Endothelial cell of umbilical vein (primary cell): ENCODE measurements at regions not wholly inside any gene's neighbourhood (a gene's known extent, or its start where the extent isn't known, plus 50 kb on each side); places are given as distances from the start of the nearest gene placed in this dataset.

Source experiments
- BruUV-seq: library from RNA; stranded (reverse); fragments of 400-500 nt; replicated peaks from 2 replicates; lab custom pipeline; 2021; lab: Mats Ljungman, UMichigan
- CTCF ChIA-PET: fragments of 300-600, 350-600 bp; sonication (Branson Sonifier 250); formaldehyde crosslinking; loops from one replicate; lab custom pipeline; 2021; ENCODE audit warnings: antibody characterized with exemption, inconsistent platforms; lab: Charles Lee
- POLR2A ChIA-PET: fragments of 300-600, 350-600 bp; sonication (Branson Sonifier 250); formaldehyde crosslinking; loops from one replicate; lab custom pipeline; 2021; ENCODE audit warnings: antibody characterized with exemption, inconsistent platforms; lab: Charles Lee
- DNase-seq: peaks from one replicate; pipeline ENCODE4 v3.0.0-alpha.2; 2011; ENCODE audit warnings: low read depth, low spot score
- FAIRE-seq: peaks from 2 replicates; lab custom pipeline; 2011; peaks lifted over from hg19 to GRCh38; lab: Jason Lieb, UNC
- H2AFZ ChIP-seq: 2 replicates; pipeline ENCODE4 v1.6.0; 2012; ENCODE audit warnings: low read depth, low read length, control low read depth, inconsistent platforms
- H3K27ac ChIP-seq: 2 replicates; pipeline ENCODE4 v1.5.1; 2011; ENCODE audit warnings: low read depth, mild to moderate bottlenecking, control low read depth, low read length, moderate library complexity; ENCODE audit not compliant: insufficient read depth
- H3K27me3 ChIP-seq, 2 experiments: 2 replicates each; pipeline versions ENCODE4 v1.6.0 to v1.6.1; 2011; ENCODE audit warnings: low read length in 2 of 2, mixed read lengths in 1 of 2; ENCODE audit not compliant: control insufficient read depth in 2 of 2, insufficient read depth in 2 of 2
- H3K36me3 ChIP-seq, 2 experiments: 2 replicates in 1 of 2; 3 replicates in 1 of 2; pipeline ENCODE4 v1.5.1; 2011; ENCODE audit warnings: low read length in 2 of 2, mild to moderate bottlenecking in 1 of 2, moderate library complexity in 1 of 2; ENCODE audit not compliant: control insufficient read depth in 2 of 2, insufficient read depth in 2 of 2; ENCODE audit errors: extremely low read depth in 1 of 2
- H3K4me1 ChIP-seq: 3 replicates; pipeline ENCODE4 v1.5.1; 2011; ENCODE audit warnings: mild to moderate bottlenecking, low read length; ENCODE audit not compliant: control insufficient read depth, insufficient read depth; ENCODE audit errors: extremely low read depth
- H3K4me2 ChIP-seq: 2 replicates; pipeline ENCODE4 v1.6.1; 2011; ENCODE audit warnings: low read length, control low read depth, mixed read lengths; ENCODE audit not compliant: insufficient read depth
- H3K4me3 ChIP-seq, 3 experiments: fragments of 200-600 bp in 1 of 3; sonication (generic), shearing (Covaris generic) in 1 of 3; replicated peaks in 1 of 3; 2 replicates each; pipeline ENCODE4 v1.5.1; 2011 to 2016; ENCODE audit warnings: control low read depth in 3 of 3, low read length in 3 of 3, mild to moderate bottlenecking in 2 of 3, inconsistent platforms in 1 of 3, low read depth in 1 of 3, moderate library complexity in 1 of 3; ENCODE audit not compliant: insufficient read depth in 1 of 3
- H3K79me2 ChIP-seq: 2 replicates; pipeline ENCODE4 v1.6.0; 2012; ENCODE audit warnings: low read length, inconsistent platforms; ENCODE audit not compliant: control insufficient read depth, insufficient read depth
- H3K9ac ChIP-seq: replicated peaks from 2 replicates; pipeline ENCODE3; 2011; ENCODE audit warnings: low read length, control low read depth; ENCODE audit not compliant: insufficient read depth; ENCODE audit errors: extremely low read depth
- H3K9me1 ChIP-seq: replicated peaks from 3 replicates; pipeline ENCODE4 v1.6.0; 2011; ENCODE audit warnings: mild to moderate bottlenecking, low read length; ENCODE audit not compliant: control insufficient read depth, insufficient read depth; ENCODE audit errors: extremely low read depth
- H3K9me3 ChIP-seq: replicated peaks from 2 replicates; pipeline ENCODE4 v1.5.1; 2012; ENCODE audit warnings: low read length, inconsistent platforms; ENCODE audit not compliant: control insufficient read depth, insufficient read depth
- H4K20me1 ChIP-seq: replicated peaks from 2 replicates; pipeline ENCODE3; 2011; ENCODE audit warnings: mild to moderate bottlenecking, low read length; ENCODE audit not compliant: control insufficient read depth, insufficient read depth; ENCODE audit errors: extremely low read depth
- CTCF ChIP-seq, 2 donors: IDR thresholded peaks; 1 replicate in 1 of 2; 2 replicates in 1 of 2; pipeline ENCODE4 v1.5.1; 2011; ENCODE audit warnings: low read length in 2 of 2, mild to moderate bottlenecking in 2 of 2, moderate library complexity in 2 of 2, control low read depth in 1 of 2, inconsistent platforms in 1 of 2, low read depth in 1 of 2; ENCODE audit not compliant: insufficient read depth in 1 of 2; ENCODE audit errors: extremely low read depth in 1 of 2
- FOS ChIP-seq: IDR thresholded peaks from 2 replicates; pipeline ENCODE4 v1.6.1; 2011; ENCODE audit warnings: mild to moderate bottlenecking, low read length, moderate library complexity, borderline replicate concordance; ENCODE audit not compliant: insufficient read depth
- GATA2 ChIP-seq: IDR thresholded peaks from 2 replicates; pipeline ENCODE4 v1.7.0; 2011; ENCODE audit warnings: low read depth, mild to moderate bottlenecking, moderate library complexity, mixed read lengths, low read length; ENCODE audit not compliant: insufficient read length, insufficient read depth
- MAX ChIP-seq: IDR thresholded peaks from 2 replicates; pipeline ENCODE4 v1.6.1; 2011; ENCODE audit not compliant: insufficient read depth, insufficient read length
- MYC ChIP-seq: IDR thresholded peaks from one replicate; pipeline ENCODE4 v1.6.1; 2011; ENCODE audit warnings: mild to moderate bottlenecking, low read depth, low read length
- POLR2A ChIP-seq: IDR thresholded peaks from 2 replicates; pipeline ENCODE4 v1.6.1; 2012; ENCODE audit warnings: low read depth, mild to moderate bottlenecking, control low read depth, low read length
- POLR2AphosphoS5 ChIP-seq: IDR thresholded peaks from 2 replicates; pipeline ENCODE4 v1.6.1; 2012; ENCODE audit warnings: low read depth, mild to moderate bottlenecking, control low read depth, low read length, moderate library complexity; ENCODE audit not compliant: insufficient read depth
- dilution Hi-C: fragments of 300-500 bp; cut with MboI; formaldehyde crosslinking; loops from one replicate; pipeline ENCODE4 v1.15.0; 2019; ENCODE audit warnings: low sequenced_read_pairs; ENCODE audit not compliant: extremely low pct_ligation_motif_present
- intact Hi-C: fragments of 100-400 bp; cut with micrococcal nuclease; formaldehyde crosslinking; loops from one replicate; pipeline ENCODE4 v1.10.0; 2022

- POLR2A ChIA-PET = no interaction called here
- H3K4me2 ChIP-seq = no peak overlapping the region
- dilution Hi-C loops = no loop called here
- FAIRE-seq (no peak), DNase-seq (peak; percentile 8)
- H4K20me1 ChIP-seq = no peaks in the 10 kb centered on the region
- BruUV-seq = no TSS peak
- H2AFZ ChIP-seq = no peak overlapping the region
- CTCF ChIA-PET = interaction anchor here (1.1 to 2.2 kb wide), 2 partner anchors 306 kb away, joined by 3 to 4 read pairs; no protein-coding TSS in a partner anchor
- no peak overlapping the region for H3K4me3 ChIP-seq
- H3K27me3 ChIP-seq = no peaks in the 10 kb centered on the region
- no peaks in the 10 kb centered on the region for H3K36me3 ChIP-seq
- H3K9me1 ChIP-seq = no peaks in the 10 kb centered on the region
- TF ChIP-seq POLR2AphosphoS5 = no peak
- no peak for TF ChIP-seq MAX
- TF ChIP-seq POLR2A = no peak
- no peak for TF ChIP-seq FOS
- TF ChIP-seq MYC = no peak
- no peak for TF ChIP-seq GATA2
- no peak for TF ChIP-seq CTCF (IDR thresholded peaks at IDR 0.05; ENCODE audit: extremely low read depth in 1 of 2, insufficient read depth in 1 of 2, low read depth in 1 of 2, low read length in 2 of 2)
- H3K79me2 ChIP-seq = no peaks in the 10 kb centered on the region
- intact Hi-C loops = no loop called here
- H3K27ac ChIP-seq = no peak overlapping the region
- H3K9me3 ChIP-seq = no peaks in the 10 kb centered on the region
- H3K4me1 ChIP-seq = no peaks in the 10 kb centered on the region
- no peak overlapping the region for H3K9ac ChIP-seq
These were observed 327.2 kb upstream of the PKDCC start for GRCh38 chr2:41720331-41721251.
